Anterior cingulate cortex (tissue), 58 donors: ENCODE measurements at regions not wholly inside any gene's neighbourhood (a gene's known extent, or its start where the extent isn't known, plus 50 kb on each side); places are given as distances from the start of the nearest gene placed in this dataset.

Source experiments
- DNase-seq, 58 donors: peaks; one replicate each; lab custom pipeline; 2025; lab: John Stamatoyannopoulos, UW

- DNase-seq: no peak
These were observed 116.3 kb downstream of the ANKRD60 start for GRCh38 chr20:58112017-58112781.

GRCh38 chr20:58111310-58112016 is 117.0 kb downstream of the ANKRD60 start:
- peak in 11 of 58 donors; percentile 11 to 38 (median 20) for DNase-seq

- DNase-seq: no peak
These were observed 118.4 kb downstream of the ANKRD60 start for GRCh38 chr20:58109918-58110635.

DNA sequence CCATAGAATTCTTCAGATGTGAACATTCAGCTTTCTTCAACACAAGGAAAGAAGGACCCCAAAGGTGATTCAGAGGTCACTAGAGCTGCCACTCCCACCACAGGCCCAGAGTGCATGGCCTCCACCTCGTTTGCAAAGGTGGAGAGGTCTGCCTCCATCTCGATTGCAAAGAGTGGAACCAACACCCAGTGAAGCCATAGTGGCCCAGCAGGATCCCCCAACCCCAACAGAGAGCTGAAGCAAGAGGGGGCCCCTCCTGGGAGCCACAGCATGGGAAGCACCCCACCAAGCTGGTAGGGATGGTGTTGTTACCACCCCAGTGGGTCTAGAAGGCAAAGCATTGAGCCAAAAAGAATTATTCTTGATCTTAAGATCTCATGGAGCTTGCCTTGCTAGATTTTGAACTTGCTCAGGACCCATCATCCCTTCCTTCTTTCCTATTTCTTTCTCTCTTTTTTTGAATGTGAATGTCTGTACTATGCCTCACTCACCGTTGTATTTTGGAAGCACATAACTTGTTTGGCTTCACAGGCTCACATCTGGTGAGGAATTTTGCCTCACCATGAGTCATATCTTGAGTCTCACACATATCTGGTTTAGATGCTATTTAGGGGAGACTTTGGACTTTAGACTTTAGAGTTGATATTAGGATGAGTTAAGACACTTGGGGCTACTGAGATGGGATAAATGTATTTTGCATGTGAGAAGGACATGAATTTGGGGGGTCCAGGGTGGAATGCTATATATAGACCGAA is 119.2 kb downstream of the ANKRD60 start:
- peak in 2 of 58 donors; percentile 11 to 29 for DNase-seq

DNA sequence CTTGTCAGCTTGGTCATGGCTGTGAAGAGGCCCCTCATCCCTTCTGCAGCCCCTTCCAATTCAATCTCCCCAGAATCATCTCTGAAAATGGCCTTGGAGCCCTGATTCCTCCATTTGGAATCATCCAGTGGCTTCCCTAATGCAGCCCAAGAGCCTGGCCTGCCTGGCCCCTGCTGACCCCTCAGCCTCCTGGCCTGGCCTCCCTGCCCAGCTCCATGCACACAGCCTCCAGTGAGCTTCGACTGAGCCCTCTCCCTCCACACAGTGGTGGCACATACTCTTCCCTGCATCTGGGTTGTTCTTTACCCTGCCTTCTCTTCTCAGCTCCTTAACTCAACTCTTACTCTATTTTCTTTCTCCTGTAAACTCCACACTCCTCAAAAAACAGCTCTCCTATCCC is 120.9 kb downstream of the ANKRD60 start:
- DNase-seq: no peak

DNA sequence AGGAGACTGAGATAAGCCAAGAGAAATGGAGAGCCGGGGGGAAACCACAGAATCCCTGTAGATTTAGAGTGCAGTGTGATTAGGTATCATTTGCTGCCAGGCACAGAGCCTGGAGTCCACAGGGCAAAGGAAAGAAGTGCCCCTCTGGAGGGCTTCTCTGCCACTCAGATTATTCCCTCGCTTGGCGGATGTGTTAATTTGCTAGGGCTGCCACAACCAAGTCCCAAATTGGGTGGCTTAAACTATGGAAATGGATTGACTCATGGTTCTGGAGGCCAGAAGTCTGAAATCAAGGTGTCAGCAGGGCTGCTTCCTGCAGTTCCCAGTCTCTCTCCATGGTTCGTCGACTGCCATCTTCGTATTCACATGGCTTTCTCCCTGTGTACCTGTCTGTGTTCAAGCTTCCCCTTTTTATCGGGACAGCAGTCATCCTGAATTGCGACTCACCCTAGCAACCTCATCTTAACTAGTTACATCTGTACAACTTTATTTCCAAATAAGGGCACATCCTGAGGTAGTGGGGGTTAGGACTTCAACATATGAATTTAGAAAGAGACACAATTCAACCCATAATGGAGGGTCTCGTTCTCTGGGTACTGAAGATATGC is 122.2 kb downstream of the ANKRD60 start:
- no peak for DNase-seq

DNA sequence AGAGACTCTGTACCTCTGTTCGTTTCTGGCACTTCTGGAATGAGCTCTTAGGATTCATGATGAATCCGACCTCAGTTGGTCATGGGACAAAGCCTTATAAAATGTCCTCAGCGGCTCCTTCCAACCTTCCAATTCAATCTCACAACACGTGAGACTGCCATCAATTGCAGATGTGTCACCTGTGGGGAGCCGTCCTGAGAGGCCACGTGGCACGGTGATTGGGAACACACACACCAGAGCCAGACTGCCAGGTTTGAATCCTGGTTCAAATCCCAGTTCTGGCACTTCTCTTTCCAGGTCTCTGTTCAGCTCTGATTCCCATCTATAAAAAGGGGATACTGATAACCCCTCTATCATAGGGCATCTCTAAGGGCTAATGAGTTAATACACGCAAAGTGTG is 124.5 kb downstream of the ANKRD60 start:
- DNase-seq: no peak

GRCh38 chr20:58103517-58103904 is 124.9 kb downstream of the ANKRD60 start:
- no peak for DNase-seq

DNA sequence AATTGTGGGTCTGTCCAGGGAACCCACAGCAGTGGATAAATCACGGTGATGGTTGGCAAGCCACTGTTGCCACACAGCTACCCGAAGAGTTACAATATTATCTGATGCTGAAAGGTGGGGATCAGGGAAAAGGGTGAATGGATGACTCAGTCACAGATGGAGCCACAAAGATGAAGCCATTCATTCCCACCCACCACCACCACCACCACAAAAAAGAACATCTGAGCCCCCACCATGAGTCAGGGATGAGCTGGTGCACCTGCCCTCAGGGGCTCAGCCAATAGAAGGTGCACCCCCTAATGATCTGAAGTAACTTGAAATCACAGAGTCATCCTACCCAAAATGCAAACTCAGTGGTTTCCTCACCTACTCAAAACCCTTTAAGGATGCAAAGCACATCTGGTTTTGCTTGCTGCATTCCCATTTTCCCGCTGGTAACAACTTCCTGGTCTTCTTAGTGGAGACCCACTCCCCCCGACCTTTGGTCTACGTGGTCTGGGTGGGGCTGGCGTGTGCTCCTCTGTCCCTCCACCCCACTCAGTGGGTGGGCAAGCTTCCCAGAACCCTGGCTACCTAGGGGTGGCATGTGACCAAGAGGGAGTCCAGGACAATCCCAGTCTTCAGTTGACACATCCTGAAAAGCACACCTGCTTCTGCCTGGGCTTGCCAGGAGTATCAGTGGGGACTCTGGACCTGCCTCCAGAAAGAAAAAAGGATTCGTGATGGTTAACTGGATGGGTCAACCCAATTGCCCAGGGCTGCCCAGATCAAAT is 125.5 kb downstream of the ANKRD60 start:
- DNase-seq: peak in 1 of 58 donors; percentile 6

- DNase-seq: no peak
These were observed 126.2 kb downstream of the ANKRD60 start for GRCh38 chr20:58102261-58102660.

GRCh38 chr20:58100731-58101356 is 127.6 kb downstream of the ANKRD60 start:
- DNase-seq: no peak

GRCh38 chr20:58099956-58100730 is 128.3 kb downstream of the ANKRD60 start:
- DNase-seq: no peak

GRCh38 chr20:58099291-58099935 is 129.0 kb downstream of the ANKRD60 start:
- DNase-seq: peak in 1 of 58 donors; percentile 32

GRCh38 chr20:58098571-58098970 is 129.9 kb downstream of the ANKRD60 start:
- no peak for DNase-seq

DNA sequence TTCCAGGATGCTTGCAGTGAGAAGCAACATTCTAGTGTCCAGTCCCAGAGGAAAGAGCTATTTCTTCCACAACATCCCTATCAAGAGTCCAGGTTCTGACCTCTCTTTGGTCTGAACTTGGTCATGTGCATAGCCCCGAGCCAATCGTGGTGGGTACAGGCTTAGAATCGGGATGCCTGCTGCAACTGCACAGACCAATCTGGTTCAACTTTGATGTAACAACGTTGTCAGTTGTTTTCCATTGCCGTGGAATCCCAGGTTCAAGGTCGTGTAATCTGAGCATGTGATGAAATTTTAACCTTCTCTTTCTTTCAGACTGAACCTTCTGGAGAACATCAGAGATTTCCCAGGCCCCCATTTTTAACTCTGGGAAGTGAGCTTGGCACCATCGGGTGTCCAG is 130.5 kb downstream of the ANKRD60 start:
- DNase-seq: no peak

DNA sequence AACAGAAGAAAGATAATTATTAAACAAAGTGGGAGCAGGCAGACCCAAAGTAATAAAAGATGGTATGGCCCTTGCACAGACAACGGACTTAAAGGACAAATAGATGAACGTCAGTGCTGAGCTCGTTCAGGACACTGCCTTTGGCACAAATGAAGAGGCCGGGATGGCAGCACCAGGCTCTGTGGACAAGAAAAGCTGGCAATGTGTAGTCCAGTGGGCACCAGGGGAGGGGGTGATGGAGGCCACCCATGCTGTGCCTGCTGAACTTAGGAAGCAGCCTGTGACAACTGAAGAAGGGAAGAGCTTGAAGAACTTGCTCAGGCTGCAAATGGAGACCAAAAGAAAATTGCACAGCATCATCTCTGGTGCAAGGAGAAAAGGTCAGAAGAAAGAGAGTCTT is 131.0 kb downstream of the ANKRD60 start:
- no peak for DNase-seq

DNA sequence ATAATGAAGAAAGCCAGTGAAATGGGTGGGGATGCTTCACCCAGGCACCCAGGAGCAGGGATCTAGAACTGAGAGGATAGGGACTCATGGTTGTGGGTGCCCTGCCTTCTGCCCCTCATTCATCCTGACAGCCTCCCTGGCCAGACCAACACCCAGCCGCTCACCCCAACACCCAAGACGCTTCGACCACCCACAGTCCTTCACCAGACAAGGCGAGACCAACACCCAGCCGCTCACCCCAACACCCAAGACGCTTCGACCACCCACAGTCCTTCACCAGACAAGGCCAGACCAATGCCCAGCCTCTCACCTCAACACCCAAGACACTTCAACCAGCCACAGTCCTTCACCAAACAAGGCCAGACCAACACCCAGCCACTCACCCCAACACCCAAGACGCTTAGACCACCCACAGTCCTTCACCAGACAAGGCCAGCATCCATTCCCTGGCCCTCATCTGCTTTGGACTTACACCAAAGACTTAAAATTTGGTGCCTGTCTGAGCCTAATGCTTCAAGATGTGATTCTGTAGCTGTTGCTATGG is 131.5 kb downstream of the ANKRD60 start:
- no peak for DNase-seq
